ENCODE measurements at regions not wholly inside any gene's neighbourhood (a gene's known extent, or its start where the extent isn't known, plus 50 kb on each side); places are given as distances from the start of the nearest gene placed in this dataset.

DNA sequence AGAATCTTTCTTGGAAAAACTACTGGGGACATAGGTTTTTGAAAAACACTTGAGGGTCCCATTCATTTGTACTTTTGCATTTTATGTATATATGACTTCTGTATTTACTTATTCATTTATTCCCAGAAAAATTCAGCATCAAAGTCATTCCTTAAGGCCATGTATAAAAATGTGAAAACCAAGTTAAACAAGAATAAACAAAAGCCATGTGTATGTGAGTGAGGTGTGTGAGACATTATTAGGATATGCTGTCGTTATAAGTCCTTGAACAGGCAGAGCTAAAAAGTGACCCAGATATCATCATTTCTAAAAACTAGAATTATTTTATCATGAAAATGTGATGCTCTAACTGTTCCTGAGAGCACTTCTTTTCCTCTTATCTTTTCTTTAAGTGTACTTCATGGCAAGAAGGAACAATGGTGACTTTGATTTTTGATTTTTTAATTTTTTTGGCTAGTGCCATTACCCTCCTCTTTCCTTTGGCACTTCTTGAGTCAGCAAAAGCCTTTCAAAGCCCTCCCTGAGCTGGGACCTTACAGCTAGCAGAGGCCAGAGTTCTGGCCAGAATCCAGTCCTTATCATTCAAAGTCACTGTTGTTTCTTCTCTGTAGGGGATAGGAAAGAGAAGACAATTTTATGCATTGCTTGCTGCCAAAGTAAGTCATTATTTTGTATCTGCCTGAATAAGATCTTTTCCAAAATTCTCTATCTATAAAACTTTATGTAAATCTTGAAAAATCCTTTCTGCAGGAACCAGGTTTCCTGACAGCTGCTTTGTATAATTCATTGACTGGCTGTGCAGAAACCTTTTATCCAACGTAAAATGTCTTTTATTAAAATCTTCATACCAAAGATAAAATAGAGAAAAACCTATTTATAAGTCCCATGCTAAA is 419.7 kb upstream of the PRICKLE1 start:
- DNase-seq, result no peak

DNA sequence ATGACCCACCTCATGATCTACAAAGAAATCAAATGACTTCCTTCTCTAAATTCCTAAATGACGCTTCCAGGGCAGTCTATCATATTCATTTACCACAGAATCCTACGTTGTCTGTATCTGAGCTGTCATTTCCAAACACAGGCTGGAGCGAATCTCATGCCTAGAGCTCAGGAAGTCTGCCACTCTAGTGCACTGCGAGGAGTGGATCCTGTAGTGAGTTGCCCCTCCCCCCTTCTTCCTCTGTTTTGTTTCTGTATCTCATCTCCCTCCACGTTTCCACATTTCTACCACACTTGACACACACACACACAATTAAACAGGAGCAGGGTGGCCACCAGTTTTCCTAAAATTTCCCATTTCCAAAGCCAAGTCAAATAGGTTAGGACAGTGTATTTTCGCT is 415.4 kb upstream of the PRICKLE1 start:
- DNase-seq, result no peak

DNA sequence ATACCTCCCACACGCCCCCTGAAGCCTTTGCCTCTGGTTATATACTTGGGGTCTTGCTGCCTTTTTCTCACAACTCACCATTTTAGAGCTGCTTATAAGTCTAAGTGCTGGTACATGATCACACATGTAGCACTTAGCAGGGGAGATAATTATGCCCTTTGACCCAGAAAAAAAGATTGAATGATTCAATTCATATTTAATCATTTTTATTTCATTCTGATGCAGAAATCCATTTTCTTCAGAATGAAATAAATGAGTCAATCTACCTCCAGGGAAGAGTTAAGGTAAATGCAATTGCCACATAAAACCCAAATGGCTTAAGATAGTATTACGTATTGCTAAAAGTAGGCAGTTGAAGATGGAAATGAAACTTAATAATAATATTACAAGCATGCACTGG is 414.6 kb upstream of the PRICKLE1 start:
- no peak for DNase-seq

DNA sequence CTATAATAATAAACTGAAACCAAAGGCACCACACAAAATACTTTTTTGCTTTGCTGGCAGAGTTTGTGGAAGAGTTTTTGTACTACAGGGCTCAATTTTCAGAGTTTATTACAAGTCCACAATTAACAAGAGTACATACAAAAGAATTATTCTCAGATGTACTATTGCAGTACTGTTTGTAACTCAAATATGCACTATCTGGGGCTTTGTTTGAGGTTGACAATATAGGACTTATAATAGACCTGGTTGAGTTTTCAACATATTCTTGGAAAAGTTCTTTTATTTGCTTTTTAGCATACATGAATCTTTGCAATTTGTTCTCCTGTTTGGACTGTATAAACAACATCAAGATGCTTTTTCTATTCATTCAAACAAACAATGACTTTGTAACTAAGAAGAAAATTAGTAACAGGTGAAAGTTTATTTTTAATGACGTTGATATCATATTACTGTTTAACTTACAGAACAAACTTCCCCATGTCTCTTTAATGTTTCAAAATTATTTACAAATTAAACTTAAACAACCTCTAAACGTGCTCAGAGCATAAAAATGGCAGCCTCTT is 407.4 kb upstream of the PRICKLE1 start:
- no peak for DNase-seq

DNA sequence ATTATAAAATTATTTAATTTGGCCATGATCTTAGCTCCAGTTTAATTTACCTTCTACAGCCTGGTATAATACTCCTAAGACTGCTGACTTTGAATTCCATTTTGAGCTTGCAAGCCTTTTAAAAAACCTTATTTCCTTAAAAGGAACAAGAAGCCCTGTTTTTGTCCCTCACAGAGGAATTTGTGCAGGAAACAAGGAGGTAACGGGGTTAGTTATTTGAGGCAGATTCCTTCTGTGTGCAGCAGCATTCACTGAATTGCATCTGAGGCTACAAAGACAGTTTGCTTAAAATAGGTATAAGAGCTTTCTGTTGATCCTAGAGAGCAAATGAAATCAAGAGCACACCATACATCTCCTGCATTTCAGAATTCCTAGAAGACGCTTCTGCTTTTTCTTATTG is 403.3 kb upstream of the PRICKLE1 start:
- DNase-seq, result no peak

DNA sequence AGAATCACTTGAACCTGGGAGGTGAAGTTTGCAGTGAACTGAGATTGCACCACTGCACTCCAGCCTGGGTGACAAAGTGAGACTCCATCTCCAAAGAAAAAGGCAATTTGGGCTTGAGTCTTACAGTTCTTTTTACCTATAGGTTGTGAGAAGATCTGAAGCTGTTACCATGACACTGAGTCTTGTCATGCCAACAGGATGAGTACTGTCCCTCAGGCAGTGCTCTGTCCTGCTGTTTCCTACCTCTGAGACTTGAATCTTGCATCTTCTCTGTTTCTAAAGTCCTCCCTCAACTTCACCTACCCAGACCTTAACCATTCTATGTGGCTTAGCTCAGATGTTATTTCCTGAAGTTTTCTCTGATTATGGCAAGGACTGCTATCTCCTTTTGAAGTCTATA is 400.8 kb upstream of the PRICKLE1 start:
- DNase-seq, result no peak

DNA sequence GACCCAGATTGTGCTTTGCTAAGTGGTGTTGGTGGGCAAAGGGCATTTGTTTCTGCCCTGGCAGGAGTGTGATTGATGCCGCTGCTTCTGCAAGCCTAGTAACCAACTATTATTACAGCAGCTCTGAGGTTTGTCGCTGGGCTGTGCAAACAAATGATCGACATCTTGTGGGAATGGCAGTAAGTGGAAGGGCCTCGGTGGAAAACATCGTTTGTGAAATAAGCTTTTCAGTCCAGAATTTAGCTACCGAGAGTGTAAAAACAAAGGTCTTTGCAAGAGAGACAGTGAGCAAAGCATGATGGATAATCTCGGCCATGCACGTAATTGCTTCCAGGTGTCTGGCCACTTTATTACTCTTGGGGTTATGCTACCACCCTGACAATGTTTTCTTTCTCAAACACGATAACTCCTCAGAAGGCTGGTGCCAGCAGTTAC is 397.7 kb upstream of the PRICKLE1 start:
- DNase-seq, result no peak

DNA sequence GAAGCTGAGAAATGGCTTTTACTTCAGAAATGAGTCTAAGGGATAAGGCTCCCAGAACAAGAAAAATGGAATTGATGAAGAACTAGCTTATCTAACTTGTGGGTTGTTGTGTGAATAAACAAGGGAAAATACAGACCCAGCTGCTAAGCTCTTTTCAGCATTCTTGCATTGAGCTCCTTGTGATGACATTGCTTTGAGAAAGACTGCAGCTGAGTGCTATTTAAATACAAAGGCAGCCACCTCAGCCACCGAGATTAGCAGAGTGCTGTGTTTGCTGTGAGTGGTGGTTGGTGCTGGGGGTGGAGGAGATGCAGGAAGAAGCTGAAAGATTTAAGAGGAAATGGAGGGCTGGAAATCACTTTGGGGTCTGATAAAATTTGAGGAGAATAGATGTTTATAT is 396.0 kb upstream of the PRICKLE1 start:
- no peak for DNase-seq

DNA sequence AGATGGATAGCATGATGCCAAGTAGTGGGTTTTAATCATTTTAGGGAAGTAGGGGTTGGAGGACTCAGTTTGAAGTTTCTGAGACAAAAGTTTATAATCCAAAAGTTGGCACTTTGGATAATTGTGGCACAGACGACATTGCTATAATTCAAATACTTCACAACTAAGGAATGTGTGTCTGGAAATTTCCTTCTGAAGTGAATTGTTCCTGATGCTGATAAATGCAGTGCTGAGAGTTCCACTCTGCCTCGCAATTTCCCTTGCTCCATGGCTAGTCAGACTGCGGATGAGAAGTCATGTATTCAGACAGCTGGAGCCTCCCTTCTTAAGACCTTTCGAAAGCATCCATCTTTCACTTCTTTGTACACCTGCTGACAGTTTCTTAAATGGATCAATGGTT is 393.3 kb upstream of the PRICKLE1 start:
- no peak for DNase-seq

DNA sequence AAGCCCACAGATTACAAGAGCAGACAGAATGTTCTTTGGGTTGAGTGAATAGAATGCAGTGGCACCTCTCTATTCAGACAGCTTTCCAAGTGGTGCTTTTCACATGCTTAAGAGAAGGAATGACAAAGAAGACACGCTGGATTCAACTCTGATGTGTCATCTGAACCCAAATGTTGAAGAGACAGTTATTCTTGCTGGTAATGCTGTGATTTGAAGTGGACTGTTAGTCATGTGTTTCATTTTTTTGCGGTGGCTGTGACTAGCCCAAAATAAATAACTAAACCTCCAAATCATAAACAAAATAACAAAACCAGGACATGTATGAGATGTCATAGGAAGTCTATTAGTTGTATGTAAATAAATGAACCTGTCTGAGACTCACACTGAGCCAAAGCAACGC is 391.8 kb upstream of the PRICKLE1 start:
- no peak for DNase-seq

DNA sequence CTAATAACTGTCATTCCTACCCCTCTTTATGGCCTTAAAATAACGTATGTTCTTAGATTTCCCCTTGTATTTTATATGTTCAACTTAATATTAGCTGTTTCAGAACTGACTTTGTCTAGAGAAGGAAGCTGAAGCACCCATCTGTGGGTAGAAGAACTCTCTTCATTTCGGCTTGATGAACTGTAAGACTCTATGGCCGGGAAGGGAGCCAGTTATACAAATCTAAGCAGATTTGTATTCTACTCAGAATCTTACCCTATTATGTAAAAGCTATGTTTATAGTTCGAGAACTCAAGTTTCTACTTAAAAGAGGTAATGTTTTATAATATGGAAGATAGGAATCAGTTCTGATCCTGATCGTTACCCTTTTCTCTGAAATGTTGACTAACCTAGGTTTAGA is 390.9 kb upstream of the PRICKLE1 start:
- DNase-seq, result no peak

DNA sequence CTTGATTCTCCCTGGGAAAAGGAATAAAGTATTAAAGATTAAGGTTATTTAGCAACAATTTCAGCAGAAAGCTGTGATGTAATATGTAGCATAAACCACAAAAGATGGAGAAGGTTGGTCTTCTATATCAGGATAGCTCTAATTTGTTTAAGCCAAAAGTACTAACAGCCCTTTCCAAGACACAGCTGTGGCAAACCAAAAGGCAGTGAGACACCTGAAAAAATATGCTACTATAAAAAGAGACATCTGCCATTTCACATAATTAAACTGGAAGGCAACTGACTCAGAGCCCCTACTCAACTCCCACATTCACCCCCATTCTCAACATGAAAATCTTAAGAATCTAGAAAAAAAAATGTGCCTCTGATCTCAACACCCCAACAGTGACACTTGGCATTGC is 390.2 kb upstream of the PRICKLE1 start:
- no peak for DNase-seq

DNA sequence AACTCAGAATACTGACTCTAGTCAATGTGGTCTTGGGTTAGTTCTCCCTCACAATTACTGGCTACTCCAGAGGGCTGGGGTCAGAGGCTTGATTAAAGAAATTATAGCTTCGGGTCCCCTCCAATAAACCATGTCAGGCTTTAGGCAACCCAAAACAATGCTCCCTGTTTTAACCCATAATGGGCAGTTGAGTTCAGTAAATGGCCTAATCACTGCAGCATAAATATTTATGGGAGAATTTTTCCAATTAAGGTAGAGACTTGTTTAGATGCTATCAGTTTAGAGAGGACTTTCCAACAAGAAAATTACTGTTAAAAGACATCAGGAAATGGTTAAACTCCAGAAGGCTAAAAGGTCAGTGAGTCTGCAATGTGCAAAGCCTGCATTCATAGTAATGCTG is 389.2 kb upstream of the PRICKLE1 start:
- no peak for DNase-seq

DNA sequence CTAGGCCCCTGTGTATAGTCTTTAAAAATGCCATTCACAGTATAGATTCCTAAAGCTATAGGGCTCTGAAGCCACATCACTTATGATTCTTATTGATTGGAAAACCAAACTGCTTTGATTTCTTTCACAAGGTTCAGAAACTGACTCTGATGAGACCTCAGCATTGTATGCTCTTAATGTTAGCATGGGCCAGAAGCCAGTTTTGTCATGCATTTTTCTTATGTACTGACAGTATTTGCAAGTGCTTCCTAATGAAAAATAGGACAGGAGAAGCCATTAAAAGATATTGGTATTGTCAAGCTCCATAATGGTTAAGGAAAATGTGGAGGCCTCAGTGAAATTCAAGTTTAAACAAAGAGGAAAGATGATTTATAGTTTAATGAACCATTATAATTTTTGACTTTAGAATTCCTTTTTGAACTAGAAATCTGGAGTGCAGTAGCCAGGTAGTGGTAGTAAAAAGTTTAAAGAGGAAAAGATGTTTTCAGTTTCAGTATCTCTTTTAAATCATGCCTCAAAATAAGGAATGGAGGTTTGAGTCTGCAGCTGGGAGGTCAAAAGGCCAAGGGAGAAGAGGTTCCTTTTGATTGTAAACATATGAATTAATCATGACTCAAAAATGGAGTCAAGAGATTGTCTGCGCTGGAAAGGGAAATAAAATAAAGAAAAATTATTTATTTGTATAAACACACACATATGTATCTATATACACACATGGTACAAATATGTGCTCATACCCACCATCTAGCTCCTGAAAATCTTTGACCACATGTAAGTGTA is 388.1 kb upstream of the PRICKLE1 start:
- no peak for DNase-seq

DNA sequence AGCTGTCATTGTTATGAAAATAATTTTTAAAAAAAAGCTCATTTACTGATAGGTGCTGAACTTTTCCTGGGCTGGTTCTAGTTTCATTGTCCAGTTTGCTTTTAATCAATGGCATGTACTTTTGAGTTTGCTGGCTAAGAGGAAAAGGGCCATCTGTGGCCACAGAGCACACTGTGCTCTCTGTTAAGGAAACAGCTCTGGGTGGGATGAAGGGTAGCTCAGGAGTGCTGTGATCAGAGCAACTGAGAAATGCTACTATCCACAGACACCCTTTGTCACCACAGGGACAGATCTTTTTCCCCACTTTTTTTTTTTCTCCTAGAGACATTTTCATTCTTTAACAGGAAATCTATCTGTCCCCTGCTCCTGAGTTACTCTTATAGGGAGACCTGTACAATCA is 387.1 kb upstream of the PRICKLE1 start:
- DNase-seq, result no peak

DNA sequence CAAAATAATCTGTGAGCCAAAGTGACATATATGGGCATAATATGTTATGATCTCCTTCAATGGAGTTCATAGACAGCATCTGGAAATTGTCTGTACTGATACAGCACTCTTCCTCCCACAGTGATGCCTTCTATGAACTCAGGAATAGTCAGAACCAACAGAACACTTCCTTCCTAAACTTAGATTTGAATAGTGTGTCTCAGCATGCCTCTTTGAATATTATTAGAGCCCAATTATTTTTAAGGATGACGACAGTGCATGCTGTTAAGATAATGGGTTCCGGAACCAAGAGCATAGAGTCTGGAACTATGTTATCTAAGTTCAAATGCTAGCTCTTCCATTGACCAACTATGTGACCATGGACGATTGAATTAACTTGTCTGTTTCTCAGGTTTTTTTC is 386.6 kb upstream of the PRICKLE1 start:
- DNase-seq, result no peak

DNA sequence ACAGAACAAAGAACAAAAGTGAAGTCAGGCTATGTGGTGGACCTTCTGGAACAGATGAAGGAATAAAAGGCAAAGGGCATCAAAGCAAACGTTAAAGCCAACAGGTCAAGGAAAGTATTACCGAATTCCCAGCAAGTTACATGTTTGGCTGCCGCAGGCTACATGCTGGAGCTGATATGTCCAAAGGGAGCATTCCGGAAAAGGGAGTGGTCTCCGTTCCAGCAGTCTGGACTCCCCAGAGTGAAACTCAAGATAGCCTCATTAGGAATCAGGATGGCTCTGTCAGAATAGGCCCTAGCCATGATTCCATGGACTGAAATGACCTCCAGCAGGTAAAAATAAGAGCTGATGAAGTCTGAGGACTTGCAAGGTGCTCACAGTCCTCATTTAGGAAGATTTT is 379.8 kb upstream of the PRICKLE1 start:
- no peak for DNase-seq

DNA sequence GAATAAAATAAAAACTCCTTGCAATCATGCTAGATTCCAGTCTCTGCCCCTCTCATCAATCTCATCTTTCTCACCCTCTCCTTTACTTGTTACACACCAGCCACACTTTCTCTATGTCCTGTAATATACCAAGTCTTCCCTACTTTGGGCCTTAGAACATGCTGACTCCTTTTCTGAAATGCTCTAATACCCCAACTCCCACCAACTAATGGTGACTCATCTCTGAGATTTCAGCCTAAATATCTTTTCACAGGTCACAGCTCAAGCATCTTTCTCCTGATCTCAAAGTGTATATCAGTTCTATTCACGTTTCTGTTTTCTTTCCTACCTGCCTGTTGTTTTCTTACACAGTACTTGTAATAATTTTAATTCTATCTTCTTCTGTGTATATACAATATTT is 378.9 kb upstream of the PRICKLE1 start:
- DNase-seq, result no peak

DNA sequence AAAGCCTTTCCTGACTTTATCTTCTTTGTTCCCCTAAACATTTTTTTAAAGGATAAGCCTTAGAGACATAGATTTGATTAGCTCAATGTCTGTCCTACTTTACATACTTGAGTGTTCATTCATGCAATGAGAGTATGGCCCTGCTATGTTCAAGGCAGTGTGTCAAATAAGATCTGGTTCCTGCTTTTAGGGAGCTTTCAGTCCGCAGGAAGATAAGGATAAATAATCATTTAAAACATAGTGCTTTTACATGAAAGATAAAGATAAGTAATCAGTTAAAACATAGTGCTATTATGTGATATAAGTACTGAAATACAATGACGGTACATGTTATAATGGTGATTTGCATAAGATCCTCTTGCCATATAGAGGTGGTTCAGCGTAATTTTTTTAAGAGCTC is 378.3 kb upstream of the PRICKLE1 start:
- DNase-seq, result no peak

DNA sequence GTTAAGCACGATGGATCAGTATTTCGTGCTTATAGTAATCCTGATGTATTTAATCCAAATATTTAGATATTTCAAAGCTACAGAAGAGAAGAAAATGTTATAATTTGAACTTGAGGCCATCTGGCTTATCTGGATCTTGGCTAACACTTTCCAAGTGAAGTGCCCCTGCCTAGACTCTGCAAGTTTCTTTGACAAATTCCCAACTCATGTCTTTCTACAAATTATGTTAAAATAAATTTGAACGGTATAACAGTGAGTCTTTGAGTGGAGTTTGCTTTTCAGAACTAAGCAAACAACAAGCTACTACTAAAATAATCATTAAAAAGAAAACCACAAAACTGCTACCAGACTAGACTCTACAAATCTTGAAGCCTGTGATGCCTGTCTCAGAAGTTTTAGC is 374.4 kb upstream of the PRICKLE1 start:
- DNase-seq, result no peak

DNA sequence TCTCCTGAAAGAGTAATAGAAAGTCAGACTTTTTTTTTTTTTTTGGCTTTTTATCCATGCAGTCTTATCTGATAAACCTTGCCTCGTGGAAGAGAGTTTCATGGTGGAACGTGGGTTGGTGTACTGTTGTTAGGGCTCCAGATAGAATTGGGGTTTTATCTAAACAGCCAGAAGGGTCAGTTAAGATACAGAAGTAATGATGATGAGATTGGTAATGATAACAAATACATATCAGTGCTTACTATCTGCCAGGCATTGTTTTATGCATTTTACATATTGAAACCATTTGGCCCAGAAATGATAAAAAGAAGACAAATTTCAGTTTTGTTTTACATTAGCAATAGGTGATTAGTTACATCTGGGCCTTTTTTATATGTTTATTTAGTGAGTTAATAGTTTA is 372.8 kb upstream of the PRICKLE1 start:
- DNase-seq, result no peak

DNA sequence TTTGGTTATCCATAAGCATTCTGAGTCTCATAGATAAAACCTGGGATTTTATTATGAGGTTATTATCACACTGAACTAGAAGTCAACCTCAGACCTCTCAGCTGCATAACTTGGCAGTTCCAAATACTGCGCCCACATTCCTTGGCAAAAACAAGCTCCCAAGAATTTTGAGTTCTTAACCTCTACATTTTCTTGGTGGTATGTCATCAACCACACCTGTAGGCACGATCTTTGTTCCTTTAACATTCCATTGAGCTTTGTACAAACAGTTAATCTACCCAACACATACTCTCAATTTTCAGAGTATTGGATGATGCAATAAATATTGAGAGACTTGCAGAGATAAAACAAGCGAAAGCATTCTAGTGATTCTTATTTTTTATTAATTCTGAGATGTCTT is 371.8 kb upstream of the PRICKLE1 start:
- no peak for DNase-seq

DNA sequence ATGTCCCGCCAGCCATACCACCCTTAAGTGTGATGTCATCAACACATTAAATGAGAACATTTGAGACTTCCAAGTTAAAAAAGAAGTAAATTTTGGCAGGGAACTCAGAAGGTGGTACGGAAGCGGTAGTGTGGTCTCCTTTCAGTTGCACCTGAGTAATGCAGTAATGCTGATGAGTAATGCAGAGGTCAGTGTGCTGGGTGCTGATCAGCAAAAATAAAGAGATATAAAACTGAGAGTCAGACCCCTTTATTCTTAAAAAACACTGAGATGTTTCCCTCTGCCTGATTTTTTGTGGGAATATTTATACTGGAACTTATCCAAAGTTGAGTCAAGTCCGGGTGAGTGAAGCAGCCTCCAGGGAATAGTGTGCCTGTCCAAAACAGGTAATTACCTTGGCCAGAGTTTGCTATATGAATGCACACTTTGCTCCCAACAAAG is 370.6 kb upstream of the PRICKLE1 start:
- DNase-seq, result no peak

DNA sequence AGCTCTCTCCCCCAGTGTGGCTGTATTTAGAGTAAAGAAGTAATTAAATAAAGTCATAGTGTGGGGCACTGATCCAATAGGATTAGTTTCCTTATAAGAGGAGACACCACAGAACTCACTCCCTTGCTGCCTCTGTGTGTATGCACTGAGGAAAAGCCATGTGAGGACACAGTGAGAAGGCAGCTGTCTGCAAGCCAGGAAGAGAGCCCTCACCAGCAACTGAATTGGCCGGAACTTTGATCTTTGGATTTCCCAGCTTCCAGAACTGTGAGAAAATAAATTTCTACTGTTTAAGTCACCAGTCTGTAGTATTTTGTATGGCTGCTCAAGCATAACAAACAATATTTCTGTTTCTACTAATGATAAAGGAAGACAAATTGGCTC is 368.7 kb upstream of the PRICKLE1 start:
- no peak for DNase-seq
